ENCODE measurements at regions not wholly inside any gene's neighbourhood (a gene's known extent, or its start where the extent isn't known, plus 50 kb on each side); places are given as distances from the start of the nearest gene placed in this dataset.

GRCh38 chr15:96578393-96578792 lies 247.9 kb downstream of the NR2F2 start:
- no peaks in the 10 kb centered on the region for H3K27me3 ChIP-seq
- H3K36me3 ChIP-seq (replicated peaks; ENCODE audit: insufficient read depth, low read depth) = no peaks in the 10 kb centered on the region
- no peaks in the 10 kb centered on the region for H3K9me2 ChIP-seq (replicated peaks; ENCODE audit: insufficient read depth)
- H3K79me2 ChIP-seq = no peaks in the 10 kb centered on the region
- no peaks in the 10 kb centered on the region for H3K4me1 ChIP-seq (ENCODE audit: insufficient read depth)
- H2AFZ ChIP-seq = no peak overlapping the region
- no peak for DNase-seq (ENCODE audit: low spot score)
- H3K9me3 ChIP-seq (ENCODE audit: low read depth) = no peaks in the 10 kb centered on the region
- TF ChIP-seq CTCF (IDR thresholded peaks at IDR 0.05; ENCODE audit: poor library complexity) (no peak), EZH2phosphoT487 (IDR thresholded peaks at IDR 0.05; ENCODE audit: low read depth, severe bottlenecking, unreplicated experiment) (no peak), EZH2 (IDR thresholded peaks at IDR 0.05; ENCODE audit: borderline replicate concordance) (no peak)
- H4K20me1 ChIP-seq (ENCODE audit: insufficient read depth, poor library complexity, severe bottlenecking) = no peaks in the 10 kb centered on the region
- H3K4me3 ChIP-seq = no peak overlapping the region
- 62% methylated on average over 5 of the region's 5 CpGs for WGBS (ENCODE audit: low lambda C conversion rate, missing lambda C conversion rate)
- H3K4me2 ChIP-seq = no peak overlapping the region
- H3K27ac ChIP-seq = no peak overlapping the region

- no peak overlapping the region for H2AFZ ChIP-seq
Measured at GRCh38 chr15:96581371-96581770, 250.9 kb downstream of the NR2F2 start.

GRCh38 chr15:96582473-96582872 lies 252.0 kb downstream of the NR2F2 start:
- Histone ChIP-seq H3K4me3 (no peak overlapping the region), H3K36me3 (replicated peaks; ENCODE audit: insufficient read depth, low read depth) (no peaks in the 10 kb centered on the region), H3K79me2 (no peaks in the 10 kb centered on the region), H3K9me3 (ENCODE audit: low read depth) (no peaks in the 10 kb centered on the region), H3K4me1 (ENCODE audit: insufficient read depth) (no peaks in the 10 kb centered on the region), H4K20me1 (ENCODE audit: insufficient read depth, poor library complexity, severe bottlenecking) (no peaks in the 10 kb centered on the region), H3K27ac (no peak overlapping the region), H3K9me2 (replicated peaks; ENCODE audit: insufficient read depth) (no peaks in the 10 kb centered on the region), H2AFZ (no peak overlapping the region), H3K4me2 (no peak overlapping the region), H3K27me3 (no peaks in the 10 kb centered on the region)
- WGBS (ENCODE audit: low lambda C conversion rate, missing lambda C conversion rate) = 96% methylated on average over 11 of the region's 11 CpGs
- TF ChIP-seq EZH2phosphoT487 (IDR thresholded peaks at IDR 0.05; ENCODE audit: low read depth, severe bottlenecking, unreplicated experiment) (no peak), CTCF (IDR thresholded peaks at IDR 0.05; ENCODE audit: poor library complexity) (no peak), EZH2 (IDR thresholded peaks at IDR 0.05; ENCODE audit: borderline replicate concordance) (no peak)
- DNase-seq (ENCODE audit: low spot score) = no peak

More at GRCh38 chr15:96581371-96581770, 250.9 kb downstream of the NR2F2 start:
- Histone ChIP-seq H3K36me3 (replicated peaks; ENCODE audit: insufficient read depth, low read depth) (no peaks in the 10 kb centered on the region), H3K9me3 (ENCODE audit: low read depth) (no peaks in the 10 kb centered on the region), H3K4me3 (no peak overlapping the region), H3K27ac (no peak overlapping the region), H3K4me2 (no peak overlapping the region), H3K4me1 (ENCODE audit: insufficient read depth) (no peaks in the 10 kb centered on the region), H3K27me3 (no peaks in the 10 kb centered on the region), H3K9me2 (replicated peaks; ENCODE audit: insufficient read depth) (no peaks in the 10 kb centered on the region), H3K79me2 (no peaks in the 10 kb centered on the region), H4K20me1 (ENCODE audit: insufficient read depth, poor library complexity, severe bottlenecking) (no peaks in the 10 kb centered on the region)
- TF ChIP-seq EZH2phosphoT487 (IDR thresholded peaks at IDR 0.05; ENCODE audit: low read depth, severe bottlenecking, unreplicated experiment) (no peak), EZH2 (IDR thresholded peaks at IDR 0.05; ENCODE audit: borderline replicate concordance) (no peak), CTCF (IDR thresholded peaks at IDR 0.05; ENCODE audit: poor library complexity) (no peak)
- 88% methylated on average over 11 of the region's 11 CpGs for WGBS (ENCODE audit: low lambda C conversion rate, missing lambda C conversion rate)
- DNase-seq (ENCODE audit: low spot score) = no peak

GRCh38 chr15:96583671-96584070 lies 253.2 kb downstream of the NR2F2 start:
- Histone ChIP-seq H3K27me3 (no peaks in the 10 kb centered on the region), H3K27ac (no peak overlapping the region), H3K36me3 (replicated peaks; ENCODE audit: insufficient read depth, low read depth) (no peaks in the 10 kb centered on the region), H4K20me1 (ENCODE audit: insufficient read depth, poor library complexity, severe bottlenecking) (no peaks in the 10 kb centered on the region), H3K4me3 (no peak overlapping the region), H3K9me2 (replicated peaks; ENCODE audit: insufficient read depth) (no peaks in the 10 kb centered on the region), H3K4me2 (no peak overlapping the region), H3K4me1 (ENCODE audit: insufficient read depth) (no peaks in the 10 kb centered on the region), H2AFZ (no peak overlapping the region), H3K79me2 (no peaks in the 10 kb centered on the region), H3K9me3 (ENCODE audit: low read depth) (no peaks in the 10 kb centered on the region)
- 90% methylated on average over 2 of the region's 2 CpGs for WGBS (ENCODE audit: low lambda C conversion rate, missing lambda C conversion rate)
- DNase-seq (ENCODE audit: low spot score) = no peak
- TF ChIP-seq EZH2phosphoT487 (IDR thresholded peaks at IDR 0.05; ENCODE audit: low read depth, severe bottlenecking, unreplicated experiment) = no peak
